ENCODE measurements at regions not wholly inside any gene's neighbourhood (a gene's known extent, or its start where the extent isn't known, plus 50 kb on each side); places are given as distances from the start of the nearest gene placed in this dataset.

DNA sequence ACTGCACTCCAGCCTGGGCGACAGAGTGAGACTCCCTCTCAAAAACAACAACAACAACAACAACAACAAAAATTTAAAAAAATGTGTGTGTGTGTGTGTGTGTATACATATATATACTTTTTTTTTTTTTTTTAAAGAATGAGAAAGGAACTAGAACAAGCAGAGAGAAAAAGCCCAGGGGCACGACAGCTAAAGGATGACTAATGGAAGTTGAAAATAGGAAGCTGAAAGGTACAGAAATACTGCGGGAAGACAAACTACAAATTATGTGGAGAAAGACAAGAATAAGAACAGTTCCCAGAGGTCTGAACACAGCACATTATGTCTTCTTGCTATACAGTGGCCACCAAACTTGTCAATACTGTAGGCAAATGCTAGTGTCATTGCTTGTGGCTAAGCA lies 141.9 kb upstream of the PRSS1 start:
- no peaks in the 10 kb centered on the region for H3K9me3 ChIP-seq (replicated peaks)
- no peak overlapping the region for H3K27ac ChIP-seq (replicated peaks)
- H3K4me3 ChIP-seq: no peak overlapping the region
- H3K27me3 ChIP-seq (ENCODE audit: low read depth): peaks cover 64% of the 10 kb centered on the region
- H3K36me3 ChIP-seq: no peaks in the 10 kb centered on the region
- intact Hi-C loops (cut with micrococcal nuclease): no loop called here
- no peaks in the 10 kb centered on the region for H3K4me1 ChIP-seq
- TF ChIP-seq, protein P1, sequence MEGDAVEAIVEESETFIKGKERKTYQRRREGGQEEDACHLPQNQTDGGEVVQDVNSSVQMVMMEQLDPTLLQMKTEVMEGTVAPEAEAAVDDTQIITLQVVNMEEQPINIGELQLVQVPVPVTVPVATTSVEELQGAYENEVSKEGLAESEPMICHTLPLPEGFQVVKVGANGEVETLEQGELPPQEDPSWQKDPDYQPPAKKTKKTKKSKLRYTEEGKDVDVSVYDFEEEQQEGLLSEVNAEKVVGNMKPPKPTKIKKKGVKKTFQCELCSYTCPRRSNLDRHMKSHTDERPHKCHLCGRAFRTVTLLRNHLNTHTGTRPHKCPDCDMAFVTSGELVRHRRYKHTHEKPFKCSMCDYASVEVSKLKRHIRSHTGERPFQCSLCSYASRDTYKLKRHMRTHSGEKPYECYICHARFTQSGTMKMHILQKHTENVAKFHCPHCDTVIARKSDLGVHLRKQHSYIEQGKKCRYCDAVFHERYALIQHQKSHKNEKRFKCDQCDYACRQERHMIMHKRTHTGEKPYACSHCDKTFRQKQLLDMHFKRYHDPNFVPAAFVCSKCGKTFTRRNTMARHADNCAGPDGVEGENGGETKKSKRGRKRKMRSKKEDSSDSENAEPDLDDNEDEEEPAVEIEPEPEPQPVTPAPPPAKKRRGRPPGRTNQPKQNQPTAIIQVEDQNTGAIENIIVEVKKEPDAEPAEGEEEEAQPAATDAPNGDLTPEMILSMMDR (IDR thresholded peaks at IDR 0.05; ENCODE audit: borderline replicate concordance): no peak
- DNase-seq: no peak

DNA sequence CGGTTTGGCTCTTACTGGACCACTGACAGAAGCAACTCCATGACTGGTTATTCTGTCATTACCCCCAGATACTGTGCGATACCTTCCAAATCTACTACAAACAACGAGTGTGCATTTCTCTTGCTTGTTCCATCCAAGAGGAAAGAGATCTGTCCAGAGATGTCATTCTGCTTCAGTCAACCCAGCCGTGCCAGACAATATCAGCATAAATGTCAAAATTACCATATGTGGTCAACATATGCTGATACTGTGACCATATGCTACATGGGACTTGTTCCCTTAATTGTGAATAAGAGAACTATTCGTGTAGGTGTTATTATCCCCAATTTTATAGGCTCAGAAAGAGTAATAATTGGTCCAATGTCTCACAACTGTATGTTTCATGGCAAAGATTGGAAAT lies 143.2 kb upstream of the PRSS1 start:
- no peaks in the 10 kb centered on the region for H3K36me3 ChIP-seq
- no peak overlapping the region for H3K4me3 ChIP-seq
- TF ChIP-seq, protein P1 (IDR thresholded peaks at IDR 0.05; ENCODE audit: borderline replicate concordance): no peak
- peaks cover 66% of the 10 kb centered on the region for H3K27me3 ChIP-seq (ENCODE audit: low read depth)
- H3K27ac ChIP-seq (replicated peaks): no peak overlapping the region
- no peaks in the 10 kb centered on the region for H3K4me1 ChIP-seq
- DNase-seq: no peak
- intact Hi-C loops (cut with micrococcal nuclease): no loop called here
- H3K9me3 ChIP-seq (replicated peaks): no peaks in the 10 kb centered on the region

DNA sequence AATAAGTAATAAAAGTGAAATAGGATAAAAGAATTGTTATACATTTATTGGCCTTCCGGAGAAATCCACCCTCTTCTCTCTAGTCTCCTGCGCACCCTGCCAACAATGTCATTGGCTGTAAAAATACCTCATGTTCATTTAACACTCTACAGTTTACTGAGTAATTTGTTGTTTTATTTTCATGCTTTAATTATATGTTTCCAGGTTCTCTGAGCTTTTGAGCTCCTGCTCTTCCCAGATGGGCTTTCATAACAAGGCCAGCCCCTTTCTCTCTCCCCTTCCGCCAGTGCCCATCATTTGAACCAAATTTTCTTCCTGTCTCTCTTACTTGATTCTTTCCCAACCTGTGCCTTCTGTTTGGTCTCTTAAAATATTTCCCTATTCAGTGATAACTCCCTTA lies 144.6 kb upstream of the PRSS1 start:
- H3K27ac ChIP-seq (replicated peaks): no peak overlapping the region
- TF ChIP-seq, protein P1 (IDR thresholded peaks at IDR 0.05; ENCODE audit: borderline replicate concordance): no peak
- intact Hi-C loops (cut with micrococcal nuclease): no loop called here

DNA sequence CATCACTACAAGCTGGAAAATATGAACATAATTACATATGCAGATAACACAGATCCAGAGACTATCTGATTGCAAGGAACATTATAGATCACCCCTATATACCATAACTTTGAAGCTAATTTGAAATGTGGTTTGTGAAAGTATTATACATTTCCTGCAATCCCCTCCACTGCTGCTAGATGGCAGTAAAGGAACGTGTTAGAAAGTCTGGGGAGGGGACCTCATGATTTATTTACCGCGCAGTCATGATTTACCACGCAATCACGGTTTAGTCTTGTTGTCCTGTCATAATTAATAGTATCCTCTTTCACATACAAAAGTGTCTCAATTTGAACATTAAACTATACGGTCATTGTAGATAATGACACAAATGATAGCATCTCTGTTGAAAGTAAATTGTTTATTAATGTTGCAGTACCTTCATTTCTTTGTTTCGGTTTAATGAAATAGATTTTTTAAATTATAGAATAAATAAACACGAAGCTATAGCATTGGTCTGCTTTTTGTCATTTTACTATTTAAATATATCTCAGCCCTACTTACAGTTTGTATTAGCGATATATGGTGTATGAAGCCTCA lies 145.3 kb upstream of the PRSS1 start:
- no peak overlapping the region for H3K27ac ChIP-seq (replicated peaks)
- no peak overlapping the region for H3K4me3 ChIP-seq
- H3K36me3 ChIP-seq: no peaks in the 10 kb centered on the region
- TF ChIP-seq, protein P1 (IDR thresholded peaks at IDR 0.05; ENCODE audit: borderline replicate concordance): peak; percentile 80
- H3K4me1 ChIP-seq: no peaks in the 10 kb centered on the region
- H3K9me3 ChIP-seq (replicated peaks): no peaks in the 10 kb centered on the region
- no peak for DNase-seq
- intact Hi-C loops (cut with micrococcal nuclease): no loop called here
- H3K27me3 ChIP-seq (ENCODE audit: low read depth): peaks cover 79% of the 10 kb centered on the region

More for the DNA sequence above, 144.6 kb upstream of the PRSS1 start:
- Histone ChIP-seq H3K27me3 (ENCODE audit: low read depth) (peaks cover 79% of the 10 kb centered on the region), H3K4me1 (no peaks in the 10 kb centered on the region), H3K4me3 (no peak overlapping the region), H3K9me3 (replicated peaks) (no peaks in the 10 kb centered on the region), H3K36me3 (no peaks in the 10 kb centered on the region)
- DNase-seq: no peak

DNA sequence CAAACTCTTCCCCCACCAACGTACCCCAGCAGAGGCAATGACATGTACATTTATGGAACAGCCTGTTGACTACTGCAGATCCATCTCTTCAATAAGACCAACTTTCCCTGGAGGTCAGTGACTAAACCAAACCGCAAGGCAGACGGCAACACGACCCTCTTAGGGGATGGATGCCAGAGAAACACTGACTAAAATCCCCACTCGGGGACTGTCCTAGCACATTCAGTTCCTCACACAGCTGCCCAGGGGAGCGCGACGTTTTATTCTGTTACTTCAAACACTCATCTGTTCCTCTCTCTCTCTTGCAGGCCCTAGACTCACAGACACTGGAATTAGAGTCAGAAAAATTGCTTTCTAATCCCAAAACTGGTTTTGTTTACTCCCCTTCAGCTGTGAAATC lies 146.5 kb upstream of the PRSS1 start:
- no peaks in the 10 kb centered on the region for H3K4me1 ChIP-seq
- TF ChIP-seq, protein P1 (IDR thresholded peaks at IDR 0.05; ENCODE audit: borderline replicate concordance): no peak
- intact Hi-C loops (cut with micrococcal nuclease): no loop called here
- H3K36me3 ChIP-seq: no peaks in the 10 kb centered on the region
- no peaks in the 10 kb centered on the region for H3K9me3 ChIP-seq (replicated peaks)
- H3K27ac ChIP-seq (replicated peaks): no peak overlapping the region
- peak; percentile 21 for DNase-seq
- H3K27me3 ChIP-seq (ENCODE audit: low read depth): peaks cover 81% of the 10 kb centered on the region
- H3K4me3 ChIP-seq: no peak overlapping the region

Measured in left ventricle myocardium inferior (tissue), 1 donor.